Cardiac muscle cell (in vitro differentiated cells and primary cell): ENCODE measurements at regions not wholly inside any gene's neighbourhood (a gene's known extent, or its start where the extent isn't known, plus 50 kb on each side); places are given as distances from the start of the nearest gene placed in this dataset.

Experiments
- DNase-seq, 2 donors: peaks; one replicate each; pipeline versions ENCODE4 v3.0.0 to v3.0.0-alpha.2; 2010 to 2017; ENCODE audit warnings: low read depth in 1 of 2, low spot score in 1 of 2
- H3K27ac ChIP-seq: fragments of 200-600 bp; sonication (generic); 2 replicates; pipeline ENCODE4 v1.5.1; 2016
- H3K27me3 ChIP-seq: fragments of 200-600 bp; sonication (generic); 2 replicates; pipeline ENCODE4 v1.6.0; 2016; ENCODE audit warnings: control low read depth
- H3K36me3 ChIP-seq: fragments of 200-600 bp; sonication (generic); 2 replicates; pipeline ENCODE4 v1.5.1; 2016; ENCODE audit warnings: control low read depth
- H3K4me1 ChIP-seq: fragments of 200-600 bp; sonication (generic); 2 replicates; pipeline ENCODE4 v1.8.1; 2017; ENCODE audit warnings: low read depth, mild to moderate bottlenecking, mixed run types
- H3K4me3 ChIP-seq: fragments of 200-600 bp; sonication (generic); 2 replicates; pipeline ENCODE4 v1.5.1; 2016; ENCODE audit warnings: mild to moderate bottlenecking
- H3K9me3 ChIP-seq: fragments of 200-600 bp; sonication (generic); 2 replicates; pipeline ENCODE4 v1.5.1; 2017; ENCODE audit warnings: low read depth, mild to moderate bottlenecking, control low read depth
- CTCF ChIP-seq: IDR thresholded peaks from 2 replicates; pipeline ENCODE4 v1.5.1; 2012; ENCODE audit warnings: low read depth, mild to moderate bottlenecking, low read length

DNA sequence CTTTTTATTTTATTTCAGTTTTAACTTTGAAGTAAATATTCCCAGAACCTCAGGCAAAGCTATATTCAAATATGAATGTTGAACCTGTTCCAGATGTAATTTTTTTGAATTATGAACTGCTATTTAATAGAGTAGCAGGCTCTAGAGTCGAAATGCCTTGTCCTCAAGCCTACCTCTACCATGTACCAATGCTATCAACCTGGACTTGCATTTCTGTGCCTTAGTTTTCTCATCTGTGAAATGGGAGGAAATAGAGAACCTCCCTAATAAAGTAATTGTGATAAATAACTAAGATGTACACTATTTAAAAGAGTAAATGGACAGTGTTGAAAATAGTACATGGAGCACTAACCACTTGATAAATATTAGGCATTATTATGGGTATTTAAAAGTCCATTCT is 551.6 kb upstream of the JARID2 start:
- no peaks in the 10 kb centered on the region for H3K27me3 ChIP-seq
- no peaks in the 10 kb centered on the region for H3K9me3 ChIP-seq
- no peak overlapping the region for H3K4me3 ChIP-seq
- H3K36me3 ChIP-seq: no peaks in the 10 kb centered on the region
- H3K4me1 ChIP-seq: peaks cover 1% of the 10 kb centered on the region
- H3K27ac ChIP-seq: no peak overlapping the region
- no peak for DNase-seq
- TF ChIP-seq CTCF: no peak

- Histone ChIP-seq H3K27ac (no peak overlapping the region), H3K27me3 (no peaks in the 10 kb centered on the region), H3K9me3 (no peaks in the 10 kb centered on the region), H3K4me3 (no peak overlapping the region), H3K4me1 (no peaks in the 10 kb centered on the region), H3K36me3 (no peaks in the 10 kb centered on the region)
- no peak for TF ChIP-seq CTCF
- no peak for DNase-seq
Observed at GRCh38 chr6:14695579-14695978, 550.3 kb upstream of the JARID2 start.

DNA sequence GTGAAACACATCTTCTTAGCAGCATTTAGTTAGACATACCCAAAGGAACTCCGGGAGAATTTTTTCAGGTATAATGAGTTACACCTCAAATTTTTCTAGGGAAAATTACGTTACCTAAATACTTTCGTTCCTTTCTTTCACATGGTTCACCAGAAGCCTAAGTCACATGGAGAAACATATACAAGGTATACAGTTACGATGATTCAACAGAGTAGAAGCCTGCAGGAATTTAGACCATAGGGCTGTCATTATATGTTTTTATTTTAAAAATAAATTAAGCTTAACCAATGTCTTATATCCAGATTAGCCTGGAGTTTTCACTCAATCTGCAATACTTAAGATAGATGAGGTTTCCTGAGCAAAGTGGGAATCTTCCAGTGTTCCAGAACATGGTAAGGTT is 549.5 kb upstream of the JARID2 start:
- Histone ChIP-seq H3K27ac (no peak overlapping the region), H3K4me3 (no peak overlapping the region), H3K9me3 (no peaks in the 10 kb centered on the region), H3K36me3 (no peaks in the 10 kb centered on the region), H3K4me1 (no peaks in the 10 kb centered on the region), H3K27me3 (no peaks in the 10 kb centered on the region)
- TF ChIP-seq CTCF: no peak
- no peak for DNase-seq

- H3K4me3 ChIP-seq: no peak overlapping the region
- no peaks in the 10 kb centered on the region for H3K27me3 ChIP-seq
- DNase-seq: no peak
- H3K27ac ChIP-seq: no peak overlapping the region
- no peak for TF ChIP-seq CTCF
- no peaks in the 10 kb centered on the region for H3K4me1 ChIP-seq
- no peaks in the 10 kb centered on the region for H3K36me3 ChIP-seq
- no peaks in the 10 kb centered on the region for H3K9me3 ChIP-seq
Observed at GRCh38 chr6:14697427-14697826, 548.4 kb upstream of the JARID2 start.

GRCh38 chr6:14699803-14700601 is 545.9 kb upstream of the JARID2 start:
- Histone ChIP-seq H3K4me3 (no peak overlapping the region), H3K27me3 (no peaks in the 10 kb centered on the region), H3K9me3 (no peaks in the 10 kb centered on the region), H3K27ac (no peak overlapping the region), H3K4me1 (no peaks in the 10 kb centered on the region), H3K36me3 (no peaks in the 10 kb centered on the region)
- no peak for DNase-seq
- TF ChIP-seq CTCF: no peak
